WTC11 (cell line): ENCODE measurements at regions not wholly inside any gene's neighbourhood (a gene's known extent, or its start where the extent isn't known, plus 50 kb on each side); places are given as distances from the start of the nearest gene placed in this dataset.

Experiments used
- ATF3 ChIP-seq: sonication (generic); formaldehyde crosslinking; conservative IDR thresholded peaks from 2 replicates; pipeline ENCODE4 v1.8.1; 2022; ENCODE audit warnings: mild to moderate bottlenecking, missing genetic modification reagents
- ATF6 ChIP-seq: sonication (generic); formaldehyde crosslinking; IDR thresholded peaks from 2 replicates; pipeline ENCODE4 v1.8.1; 2023; ENCODE audit warnings: mild to moderate bottlenecking, missing genetic modification reagents
- CREB1 ChIP-seq: sonication (generic); formaldehyde crosslinking; IDR thresholded peaks from 2 replicates; pipeline ENCODE4 v1.8.0; 2023; ENCODE audit warnings: mild to moderate bottlenecking, missing genetic modification reagents
- ERG ChIP-seq: fragments of 250-450 bp; sonication (Bioruptor Pico); IDR thresholded peaks from 2 replicates; pipeline ENCODE4 v1.8.0; 2021; ENCODE audit warnings: mild to moderate bottlenecking
- MAX ChIP-seq: sonication (generic); formaldehyde crosslinking; IDR thresholded peaks from 2 replicates; pipeline ENCODE4 v1.8.0; 2022; ENCODE audit warnings: mild to moderate bottlenecking, missing genetic modification reagents
- NR1H2 ChIP-seq: sonication (generic); formaldehyde crosslinking; IDR thresholded peaks from 2 replicates; pipeline ENCODE4 v1.9.0; 2021; ENCODE audit warnings: mild to moderate bottlenecking, moderate library complexity, missing genetic modification reagents
- TEAD1 ChIP-seq: sonication (generic); formaldehyde crosslinking; IDR thresholded peaks from 2 replicates; pipeline ENCODE4 v1.8.0; 2022; ENCODE audit warnings: mild to moderate bottlenecking, missing genetic modification reagents
- ZNF263 ChIP-seq: sonication (generic); formaldehyde crosslinking; IDR thresholded peaks from 2 replicates; pipeline ENCODE4 v1.8.1; 2022; ENCODE audit warnings: low read depth, mild to moderate bottlenecking, moderate library complexity, missing genetic modification reagents
- TF ChIP-seq, protein P1 (sequence below): sonication (generic); formaldehyde crosslinking; IDR thresholded peaks from 2 replicates; pipeline ENCODE4 v1.8.0; 2022; ENCODE audit warnings: mild to moderate bottlenecking, missing genetic modification reagents
- TF ChIP-seq, protein P2 (sequence below): fragments of 200-600 bp; IDR thresholded peaks from 2 replicates; pipeline ENCODE4 v1.8.0; 2022; ENCODE audit warnings: antibody characterized with exemption
- TF ChIP-seq, protein P3 (sequence below): sonication (generic); formaldehyde crosslinking; IDR thresholded peaks from 2 replicates; pipeline ENCODE4 v1.8.0; 2022; ENCODE audit warnings: mild to moderate bottlenecking, missing genetic modification reagents
- TF ChIP-seq, protein P4 (sequence below): sonication (generic); formaldehyde crosslinking; IDR thresholded peaks from 2 replicates; pipeline ENCODE4 v1.8.1; 2022; ENCODE audit warnings: low read depth, missing genetic modification reagents, borderline replicate concordance

DNA sequence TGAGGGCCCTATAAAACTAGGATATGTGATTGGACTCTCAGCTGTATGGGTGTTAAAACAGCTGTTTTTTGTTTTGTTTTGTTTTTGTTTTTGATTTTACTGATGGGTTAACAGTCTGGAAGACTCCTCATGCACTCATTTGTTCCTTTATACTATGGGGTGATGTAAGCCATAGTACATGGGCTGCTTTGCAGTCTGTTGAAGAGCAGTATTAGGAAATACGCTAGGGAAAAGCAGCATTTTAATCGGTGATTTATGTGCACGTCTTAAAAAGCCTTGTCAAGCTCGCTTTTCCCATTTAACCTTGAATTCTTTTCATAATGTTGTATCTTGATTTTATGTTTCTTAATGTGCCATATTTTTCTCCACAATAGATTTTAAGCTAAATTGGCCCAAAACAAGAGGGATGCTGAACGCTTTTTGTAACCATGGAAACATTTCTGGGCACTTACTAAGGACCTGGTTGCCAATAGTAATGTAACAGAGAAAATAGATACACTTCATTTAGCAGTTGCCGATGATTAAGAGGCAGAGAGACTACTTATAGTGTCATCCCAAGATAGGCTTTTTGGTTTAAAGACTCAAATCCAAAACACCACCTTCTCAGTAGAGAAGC is 244.0 kb downstream of the SNAPC1 start:
- TF ChIP-seq, protein P1, sequence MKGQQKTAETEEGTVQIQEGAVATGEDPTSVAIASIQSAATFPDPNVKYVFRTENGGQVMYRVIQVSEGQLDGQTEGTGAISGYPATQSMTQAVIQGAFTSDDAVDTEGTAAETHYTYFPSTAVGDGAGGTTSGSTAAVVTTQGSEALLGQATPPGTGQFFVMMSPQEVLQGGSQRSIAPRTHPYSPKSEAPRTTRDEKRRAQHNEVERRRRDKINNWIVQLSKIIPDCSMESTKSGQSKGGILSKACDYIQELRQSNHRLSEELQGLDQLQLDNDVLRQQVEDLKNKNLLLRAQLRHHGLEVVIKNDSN (CRISPR knock-in tag) = no peak
- TF ChIP-seq CREB1 (no peak), TEAD1 (CRISPR knock-in tag) (no peak), MAX (CRISPR knock-in tag) (no peak), ATF6 (CRISPR knock-in tag) (no peak), ERG (CRISPR knock-in tag) (no peak), NR1H2 (CRISPR knock-in tag) (no peak), ATF3 (no peak), ZNF263 (CRISPR knock-in tag) (no peak)
- TF ChIP-seq, protein P2, sequence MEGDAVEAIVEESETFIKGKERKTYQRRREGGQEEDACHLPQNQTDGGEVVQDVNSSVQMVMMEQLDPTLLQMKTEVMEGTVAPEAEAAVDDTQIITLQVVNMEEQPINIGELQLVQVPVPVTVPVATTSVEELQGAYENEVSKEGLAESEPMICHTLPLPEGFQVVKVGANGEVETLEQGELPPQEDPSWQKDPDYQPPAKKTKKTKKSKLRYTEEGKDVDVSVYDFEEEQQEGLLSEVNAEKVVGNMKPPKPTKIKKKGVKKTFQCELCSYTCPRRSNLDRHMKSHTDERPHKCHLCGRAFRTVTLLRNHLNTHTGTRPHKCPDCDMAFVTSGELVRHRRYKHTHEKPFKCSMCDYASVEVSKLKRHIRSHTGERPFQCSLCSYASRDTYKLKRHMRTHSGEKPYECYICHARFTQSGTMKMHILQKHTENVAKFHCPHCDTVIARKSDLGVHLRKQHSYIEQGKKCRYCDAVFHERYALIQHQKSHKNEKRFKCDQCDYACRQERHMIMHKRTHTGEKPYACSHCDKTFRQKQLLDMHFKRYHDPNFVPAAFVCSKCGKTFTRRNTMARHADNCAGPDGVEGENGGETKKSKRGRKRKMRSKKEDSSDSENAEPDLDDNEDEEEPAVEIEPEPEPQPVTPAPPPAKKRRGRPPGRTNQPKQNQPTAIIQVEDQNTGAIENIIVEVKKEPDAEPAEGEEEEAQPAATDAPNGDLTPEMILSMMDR = no peak
- TF ChIP-seq, protein P3, sequence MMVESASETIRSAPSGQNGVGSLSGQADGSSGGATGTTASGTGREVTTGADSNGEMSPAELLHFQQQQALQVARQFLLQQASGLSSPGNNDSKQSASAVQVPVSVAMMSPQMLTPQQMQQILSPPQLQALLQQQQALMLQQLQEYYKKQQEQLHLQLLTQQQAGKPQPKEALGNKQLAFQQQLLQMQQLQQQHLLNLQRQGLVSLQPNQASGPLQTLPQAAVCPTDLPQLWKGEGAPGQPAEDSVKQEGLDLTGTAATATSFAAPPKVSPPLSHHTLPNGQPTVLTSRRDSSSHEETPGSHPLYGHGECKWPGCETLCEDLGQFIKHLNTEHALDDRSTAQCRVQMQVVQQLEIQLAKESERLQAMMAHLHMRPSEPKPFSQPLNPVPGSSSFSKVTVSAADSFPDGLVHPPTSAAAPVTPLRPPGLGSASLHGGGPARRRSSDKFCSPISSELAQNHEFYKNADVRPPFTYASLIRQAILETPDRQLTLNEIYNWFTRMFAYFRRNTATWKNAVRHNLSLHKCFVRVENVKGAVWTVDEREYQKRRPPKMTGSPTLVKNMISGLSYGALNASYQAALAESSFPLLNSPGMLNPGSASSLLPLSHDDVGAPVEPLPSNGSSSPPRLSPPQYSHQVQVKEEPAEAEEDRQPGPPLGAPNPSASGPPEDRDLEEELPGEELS = no peak
- TF ChIP-seq, protein P4, sequence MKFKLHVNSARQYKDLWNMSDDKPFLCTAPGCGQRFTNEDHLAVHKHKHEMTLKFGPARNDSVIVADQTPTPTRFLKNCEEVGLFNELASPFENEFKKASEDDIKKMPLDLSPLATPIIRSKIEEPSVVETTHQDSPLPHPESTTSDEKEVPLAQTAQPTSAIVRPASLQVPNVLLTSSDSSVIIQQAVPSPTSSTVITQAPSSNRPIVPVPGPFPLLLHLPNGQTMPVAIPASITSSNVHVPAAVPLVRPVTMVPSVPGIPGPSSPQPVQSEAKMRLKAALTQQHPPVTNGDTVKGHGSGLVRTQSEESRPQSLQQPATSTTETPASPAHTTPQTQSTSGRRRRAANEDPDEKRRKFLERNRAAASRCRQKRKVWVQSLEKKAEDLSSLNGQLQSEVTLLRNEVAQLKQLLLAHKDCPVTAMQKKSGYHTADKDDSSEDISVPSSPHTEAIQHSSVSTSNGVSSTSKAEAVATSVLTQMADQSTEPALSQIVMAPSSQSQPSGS = no peak
